ENCODE measurements at regions not wholly inside any gene's neighbourhood (a gene's known extent, or its start where the extent isn't known, plus 50 kb on each side); places are given as distances from the start of the nearest gene placed in this dataset.

GRCh38 chr16:86891631-86892030 lies 313.3 kb downstream of the FOXL1 start:
- Mint-ChIP-seq H3K4me3 (no peak overlapping the region), H3K36me3 (ENCODE audit: low read depth) (no peaks in the 10 kb centered on the region), H3K4me1 (no peaks in the 10 kb centered on the region), H3K9me3 (no peaks in the 10 kb centered on the region), H3K27ac (no peak overlapping the region), H3K27me3 (peaks cover 2% of the 10 kb centered on the region)
- CTCF ChIA-PET: no interaction called here
- POLR2A ChIA-PET: no interaction called here
- intact Hi-C loops (cut with micrococcal nuclease): no loop called here
- ATAC-seq (ENCODE audit: low read depth): no peak
- no peak for DNase-seq
- TF ChIP-seq, protein P1, sequence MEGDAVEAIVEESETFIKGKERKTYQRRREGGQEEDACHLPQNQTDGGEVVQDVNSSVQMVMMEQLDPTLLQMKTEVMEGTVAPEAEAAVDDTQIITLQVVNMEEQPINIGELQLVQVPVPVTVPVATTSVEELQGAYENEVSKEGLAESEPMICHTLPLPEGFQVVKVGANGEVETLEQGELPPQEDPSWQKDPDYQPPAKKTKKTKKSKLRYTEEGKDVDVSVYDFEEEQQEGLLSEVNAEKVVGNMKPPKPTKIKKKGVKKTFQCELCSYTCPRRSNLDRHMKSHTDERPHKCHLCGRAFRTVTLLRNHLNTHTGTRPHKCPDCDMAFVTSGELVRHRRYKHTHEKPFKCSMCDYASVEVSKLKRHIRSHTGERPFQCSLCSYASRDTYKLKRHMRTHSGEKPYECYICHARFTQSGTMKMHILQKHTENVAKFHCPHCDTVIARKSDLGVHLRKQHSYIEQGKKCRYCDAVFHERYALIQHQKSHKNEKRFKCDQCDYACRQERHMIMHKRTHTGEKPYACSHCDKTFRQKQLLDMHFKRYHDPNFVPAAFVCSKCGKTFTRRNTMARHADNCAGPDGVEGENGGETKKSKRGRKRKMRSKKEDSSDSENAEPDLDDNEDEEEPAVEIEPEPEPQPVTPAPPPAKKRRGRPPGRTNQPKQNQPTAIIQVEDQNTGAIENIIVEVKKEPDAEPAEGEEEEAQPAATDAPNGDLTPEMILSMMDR (IDR thresholded peaks at IDR 0.05): no peak

DNA sequence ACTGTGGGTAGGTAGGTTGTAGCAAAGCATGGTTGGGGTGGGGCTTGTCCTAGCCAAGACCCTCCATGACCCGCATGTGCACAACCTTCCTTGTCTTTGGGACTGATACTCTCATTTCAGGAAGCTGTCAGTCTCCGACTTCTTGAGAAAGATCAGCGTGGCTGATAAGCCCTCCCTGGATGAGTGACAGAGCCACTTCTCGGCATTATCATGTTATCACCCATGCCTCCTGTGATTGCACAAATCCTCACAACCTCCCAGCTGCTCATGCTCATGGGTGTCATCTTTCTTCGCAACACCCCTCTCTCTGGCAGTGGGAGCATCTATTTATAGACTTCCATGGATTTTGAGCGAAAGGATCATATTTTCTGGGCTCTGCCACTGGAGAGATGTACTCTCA lies 314.2 kb downstream of the FOXL1 start:
- CTCF ChIA-PET: no interaction called here
- no peak overlapping the region for H3K27ac Mint-ChIP-seq
- intact Hi-C loops (cut with micrococcal nuclease): no loop called here
- DNase-seq: no peak
- POLR2A ChIA-PET: no interaction called here
- H3K36me3 Mint-ChIP-seq (ENCODE audit: low read depth): no peaks in the 10 kb centered on the region
- TF ChIP-seq, protein P1 (IDR thresholded peaks at IDR 0.05): no peak
- H3K4me3 Mint-ChIP-seq: no peak overlapping the region
- H3K4me1 Mint-ChIP-seq: no peaks in the 10 kb centered on the region
- ATAC-seq (ENCODE audit: low read depth): no peak
- H3K27me3 Mint-ChIP-seq: peaks cover 2% of the 10 kb centered on the region
- no peaks in the 10 kb centered on the region for H3K9me3 Mint-ChIP-seq

DNA sequence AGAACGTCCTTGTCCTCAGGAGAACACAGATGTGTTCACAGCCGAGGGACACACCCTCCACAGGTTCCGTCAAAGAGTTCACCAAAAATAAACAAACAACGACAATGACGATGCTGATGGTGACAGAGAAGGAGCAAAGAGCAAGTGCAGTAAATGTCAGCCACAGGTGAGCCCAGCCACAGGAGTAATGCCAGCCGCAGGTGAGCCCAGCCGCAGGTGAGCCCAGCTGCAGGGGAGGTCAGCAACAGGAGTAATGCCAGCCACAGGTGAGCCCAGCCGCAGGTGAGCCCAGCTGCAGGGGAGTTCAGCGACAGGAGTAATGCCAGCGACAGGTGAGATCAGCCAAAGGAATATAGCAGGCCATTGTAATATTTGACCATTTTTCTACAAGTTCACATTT lies 315.2 kb downstream of the FOXL1 start:
- Mint-ChIP-seq H3K27ac (no peak overlapping the region), H3K27me3 (peaks cover 2% of the 10 kb centered on the region), H3K4me1 (no peaks in the 10 kb centered on the region), H3K36me3 (ENCODE audit: low read depth) (no peaks in the 10 kb centered on the region), H3K4me3 (no peak overlapping the region), H3K9me3 (no peaks in the 10 kb centered on the region)
- no peak for ATAC-seq (ENCODE audit: low read depth)
- intact Hi-C loops (cut with micrococcal nuclease): no loop called here
- CTCF ChIA-PET: no interaction called here
- TF ChIP-seq, protein P1 (IDR thresholded peaks at IDR 0.05): no peak
- no peak for DNase-seq
- POLR2A ChIA-PET: no interaction called here

DNA sequence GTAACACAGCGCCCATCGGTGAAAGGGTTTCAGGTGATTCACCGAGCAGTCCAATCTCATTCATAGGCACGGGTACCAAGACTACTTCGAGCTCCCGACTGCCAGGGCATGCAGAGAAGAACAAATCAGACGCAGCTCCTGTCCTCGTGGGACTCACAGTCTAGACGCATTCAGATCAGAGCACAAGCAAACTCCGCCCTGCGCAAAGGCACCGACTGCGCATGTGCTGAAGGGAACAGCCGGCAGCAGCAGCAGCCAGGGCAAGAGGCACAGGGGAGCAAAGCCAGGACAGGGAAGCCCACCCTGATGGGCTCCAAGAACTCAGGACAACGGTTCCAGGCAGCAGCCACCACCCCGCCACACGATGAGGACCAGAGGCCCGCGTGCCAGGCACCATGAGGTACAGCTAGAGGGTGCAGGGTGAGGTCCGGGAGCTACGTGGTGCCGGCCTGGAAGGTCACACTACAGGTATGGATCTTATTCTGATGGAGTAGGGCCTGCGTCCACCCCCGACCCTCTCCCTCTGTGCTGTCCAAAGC lies 315.7 kb downstream of the FOXL1 start:
- no peak for ATAC-seq (ENCODE audit: low read depth)
- ChIA-PET POLR2A (no interaction called here), CTCF (no interaction called here)
- no peak for DNase-seq
- Mint-ChIP-seq H3K4me3 (no peak overlapping the region), H3K4me1 (no peaks in the 10 kb centered on the region), H3K9me3 (no peaks in the 10 kb centered on the region), H3K27ac (no peak overlapping the region), H3K27me3 (peaks cover 2% of the 10 kb centered on the region), H3K36me3 (ENCODE audit: low read depth) (no peaks in the 10 kb centered on the region)
- TF ChIP-seq, protein P1 (IDR thresholded peaks at IDR 0.05): no peak
- intact Hi-C loops (cut with micrococcal nuclease): no loop called here

- Mint-ChIP-seq H3K9me3 (no peaks in the 10 kb centered on the region), H3K36me3 (ENCODE audit: low read depth) (no peaks in the 10 kb centered on the region), H3K27ac (no peak overlapping the region), H3K27me3 (peaks cover 2% of the 10 kb centered on the region), H3K4me1 (no peaks in the 10 kb centered on the region), H3K4me3 (no peak overlapping the region)
- TF ChIP-seq, protein P1 (IDR thresholded peaks at IDR 0.05): no peak
- intact Hi-C loops (cut with micrococcal nuclease): no loop called here
- CTCF ChIA-PET: no interaction called here
- ATAC-seq (ENCODE audit: low read depth) (no peak), DNase-seq (no peak)
- POLR2A ChIA-PET: no interaction called here
Observed at GRCh38 chr16:86894925-86895324, 316.6 kb downstream of the FOXL1 start.

All from activated B cell treated with CpG ODN at 0.5 μM for 24 hours (primary cell).